ENCODE measurements at regions not wholly inside any gene's neighbourhood (a gene's known extent, or its start where the extent isn't known, plus 50 kb on each side); places are given as distances from the start of the nearest gene placed in this dataset.
A peak's percentile ranks its signal among the peaks of the same experiment; 100 is the strongest.

DNA sequence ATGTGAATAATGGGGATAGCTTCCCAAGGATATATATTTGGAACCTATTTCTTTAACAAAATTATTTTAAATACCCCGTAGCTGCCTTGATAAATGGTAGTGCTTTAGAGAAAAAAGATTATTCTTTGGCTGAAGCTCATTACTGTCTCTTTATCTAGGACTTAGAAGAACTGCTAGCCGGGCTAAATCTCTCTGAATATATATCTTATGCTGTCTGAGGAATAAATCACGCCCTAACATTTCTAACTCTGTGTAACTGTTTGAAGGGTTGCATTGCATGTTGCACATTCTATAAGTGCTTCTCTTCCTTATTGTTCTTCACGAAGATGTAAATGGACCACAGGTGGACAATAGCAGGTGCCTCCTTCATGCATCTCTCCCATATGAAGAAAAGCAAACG, 585.0 kb upstream of the ZP4 start:
- FAIRE-seq (no peak), ATAC-seq (no peak), DNase-seq (ENCODE audit: low read depth in 1 of 2, low spot score in 1 of 2) (no peak)
- no peak overlapping the region for H3K4me2 ChIP-seq
- H3K9me3 ChIP-seq: no peaks in the 10 kb centered on the region
- no peaks in the 10 kb centered on the region for H3K4me1 ChIP-seq
- no peak overlapping the region for H3K4me3 ChIP-seq
- WGBS (ENCODE audit: missing lambda C conversion rate): 10% methylated on average over 5 of the region's 5 CpGs
- H3K27ac ChIP-seq: no peak overlapping the region
- no peak for TF ChIP-seq ZC3H11A (IDR thresholded peaks at IDR 0.05)
- TF ChIP-seq SREBF2 (IDR thresholded peaks at IDR 0.05): no peak
- TF ChIP-seq, protein P1, sequence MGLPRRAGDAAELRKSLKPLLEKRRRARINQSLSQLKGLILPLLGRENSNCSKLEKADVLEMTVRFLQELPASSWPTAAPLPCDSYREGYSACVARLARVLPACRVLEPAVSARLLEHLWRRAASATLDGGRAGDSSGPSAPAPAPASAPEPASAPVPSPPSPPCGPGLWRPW (IDR thresholded peaks at IDR 0.05): no peak
- no peak for TF ChIP-seq TFCP2L1 (CRISPR knock-in tag; IDR thresholded peaks at IDR 0.05)
- no peak for TF ChIP-seq MYC (IDR thresholded peaks at IDR 0.05; ENCODE audit: borderline replicate concordance, low read length)
- TF ChIP-seq EHMT2 (IDR thresholded peaks at IDR 0.05; ENCODE audit: low read depth): no peak
- no peak for TF ChIP-seq NR3C1 (IDR thresholded peaks at IDR 0.05)
- TF ChIP-seq, protein P2, sequence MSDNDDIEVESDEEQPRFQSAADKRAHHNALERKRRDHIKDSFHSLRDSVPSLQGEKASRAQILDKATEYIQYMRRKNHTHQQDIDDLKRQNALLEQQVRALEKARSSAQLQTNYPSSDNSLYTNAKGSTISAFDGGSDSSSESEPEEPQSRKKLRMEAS (IDR thresholded peaks at IDR 0.05): no peak
- no peak for TF ChIP-seq MAZ (IDR thresholded peaks at IDR 0.05; ENCODE audit: borderline replicate concordance, low read depth, low read length)
- TF ChIP-seq PHF8 (IDR thresholded peaks at IDR 0.05; ENCODE audit: borderline replicate concordance, low read depth): no peak
- ChIA-PET CTCF (no interaction called here), POLR2A (no interaction called here)

DNA sequence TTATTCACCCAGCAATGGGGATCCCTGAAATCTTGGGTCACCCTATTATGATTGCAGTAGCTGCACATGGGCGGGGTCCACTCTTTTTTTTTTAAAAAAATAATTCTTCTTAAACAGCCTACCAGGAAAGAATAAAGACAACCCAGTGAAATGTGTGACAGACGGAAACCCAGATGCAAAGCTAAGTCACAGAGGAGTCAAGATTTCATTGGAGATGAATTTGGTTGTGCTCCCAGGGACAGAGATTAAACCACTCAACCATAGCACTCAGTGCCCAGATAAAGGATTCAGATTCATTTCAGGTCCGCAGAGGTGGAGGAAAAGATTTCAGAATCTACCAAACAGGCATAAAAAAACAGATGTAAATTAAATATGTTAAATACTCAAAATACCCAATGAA, 583.5 kb upstream of the ZP4 start:
- FAIRE-seq (no peak), DNase-seq (ENCODE audit: low read depth in 1 of 2, low spot score in 1 of 2) (no peak), ATAC-seq (no peak)
- TF ChIP-seq GATA3 (IDR thresholded peaks at IDR 0.05; ENCODE audit: borderline replicate concordance) (no peak), MYC (IDR thresholded peaks at IDR 0.05; ENCODE audit: borderline replicate concordance, low read length) (no peak), RNF2 (IDR thresholded peaks at IDR 0.05; ENCODE audit: borderline replicate concordance, low read depth) (no peak), NFE2L2 (conservative IDR thresholded peaks at IDR 0.05; ENCODE audit: low read length) (no peak), FOXS1 (CRISPR knock-in tag; IDR thresholded peaks at IDR 0.05) (no peak), HDAC2 (IDR thresholded peaks at IDR 0.05) (no peak), CBX2 (IDR thresholded peaks at IDR 0.05; ENCODE audit: borderline replicate concordance, low read depth) (no peak), ZC3H11A (IDR thresholded peaks at IDR 0.05) (no peak), JUNB (IDR thresholded peaks at IDR 0.05) (no peak), ESRRA (IDR thresholded peaks at IDR 0.05; ENCODE audit: borderline replicate concordance, low read length) (no peak), RFX5 (IDR thresholded peaks at IDR 0.05) (no peak), EHF (CRISPR knock-in tag; IDR thresholded peaks at IDR 0.05) (no peak), HOXB5 (CRISPR knock-in tag; IDR thresholded peaks at IDR 0.05) (no peak), MAZ (IDR thresholded peaks at IDR 0.05; ENCODE audit: borderline replicate concordance, low read depth, low read length) (no peak), NR3C1 (IDR thresholded peaks at IDR 0.05) (no peak)
- TF ChIP-seq, protein P2 (IDR thresholded peaks at IDR 0.05): no peak
- TF ChIP-seq, protein P3, sequence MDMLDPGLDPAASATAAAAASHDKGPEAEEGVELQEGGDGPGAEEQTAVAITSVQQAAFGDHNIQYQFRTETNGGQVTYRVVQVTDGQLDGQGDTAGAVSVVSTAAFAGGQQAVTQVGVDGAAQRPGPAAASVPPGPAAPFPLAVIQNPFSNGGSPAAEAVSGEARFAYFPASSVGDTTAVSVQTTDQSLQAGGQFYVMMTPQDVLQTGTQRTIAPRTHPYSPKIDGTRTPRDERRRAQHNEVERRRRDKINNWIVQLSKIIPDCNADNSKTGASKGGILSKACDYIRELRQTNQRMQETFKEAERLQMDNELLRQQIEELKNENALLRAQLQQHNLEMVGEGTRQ (IDR thresholded peaks at IDR 0.05): no peak
- TF ChIP-seq, protein P4, sequence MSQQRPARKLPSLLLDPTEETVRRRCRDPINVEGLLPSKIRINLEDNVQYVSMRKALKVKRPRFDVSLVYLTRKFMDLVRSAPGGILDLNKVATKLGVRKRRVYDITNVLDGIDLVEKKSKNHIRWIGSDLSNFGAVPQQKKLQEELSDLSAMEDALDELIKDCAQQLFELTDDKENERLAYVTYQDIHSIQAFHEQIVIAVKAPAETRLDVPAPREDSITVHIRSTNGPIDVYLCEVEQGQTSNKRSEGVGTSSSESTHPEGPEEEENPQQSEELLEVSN (IDR thresholded peaks at IDR 0.05; ENCODE audit: borderline replicate concordance, low read depth): no peak
- Histone ChIP-seq H3K4me3 (no peak overlapping the region), H3K9me3 (no peaks in the 10 kb centered on the region), H3K27ac (no peak overlapping the region), H3K4me2 (no peak overlapping the region), H3K4me1 (no peaks in the 10 kb centered on the region)
- ChIA-PET POLR2A (no interaction called here), CTCF (no interaction called here)
- WGBS (ENCODE audit: missing lambda C conversion rate): 10% methylated on average over 3 of the region's 3 CpGs

DNA sequence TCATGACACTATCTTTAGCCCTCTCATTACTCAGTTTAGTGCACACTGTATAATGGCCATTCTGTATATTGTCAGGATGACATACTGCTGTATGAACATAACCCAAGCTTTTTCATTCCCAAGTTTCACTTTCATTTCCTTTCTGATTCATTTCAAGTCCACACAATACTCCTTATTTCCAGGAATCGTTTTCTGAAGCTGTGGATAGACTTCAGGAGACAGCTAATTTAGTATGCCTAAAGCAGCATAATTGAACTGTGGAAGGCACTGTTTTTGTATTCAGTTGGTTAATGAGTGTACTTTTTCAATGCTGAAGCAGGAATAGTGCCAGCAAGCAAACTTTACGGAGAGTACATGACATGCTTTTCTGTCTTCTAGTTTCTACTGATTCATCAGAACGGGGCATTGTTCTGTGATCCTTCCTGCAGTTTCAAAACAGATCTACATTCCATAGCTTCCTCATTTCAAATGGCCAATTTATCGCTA, 578.5 kb upstream of the ZP4 start:
- CTCF ChIA-PET: interaction anchor here (0.6 kb wide), 1 partner anchor 36 kb away, joined by 3 read pairs; no protein-coding TSS in a partner anchor
- no peak for DNase-seq (ENCODE audit: low read depth in 1 of 2, low spot score in 1 of 2)
- no peak for FAIRE-seq
- POLR2A ChIA-PET: no interaction called here
- H3K4me3 ChIP-seq: no peak overlapping the region
- peak overlapping the region; percentile 32; the same call in 1 of the 3 replicates for H3K4me2 ChIP-seq
- no peaks in the 10 kb centered on the region for H3K9me3 ChIP-seq
- ATAC-seq: no peak
- WGBS (ENCODE audit: missing lambda C conversion rate): 28% methylated on average over 4 of the region's 4 CpGs
- H3K27ac ChIP-seq: no peak overlapping the region
- no peaks in the 10 kb centered on the region for H3K4me1 ChIP-seq
- TF ChIP-seq RCOR1 (IDR thresholded peaks at IDR 0.05; ENCODE audit: low read depth, low read length) (no peak), ZFP36 (IDR thresholded peaks at IDR 0.05; ENCODE audit: borderline replicate concordance, partially characterized antibody) (no peak), NFE2L2 (conservative IDR thresholded peaks at IDR 0.05; ENCODE audit: low read length) (no peak), TFCP2L1 (CRISPR knock-in tag; IDR thresholded peaks at IDR 0.05) (no peak), NR3C1 (IDR thresholded peaks at IDR 0.05) (no peak), EHF (CRISPR knock-in tag; IDR thresholded peaks at IDR 0.05) (no peak), ZC3H11A (IDR thresholded peaks at IDR 0.05) (no peak), HDAC2 (IDR thresholded peaks at IDR 0.05) (no peak), HEYL (CRISPR knock-in tag; IDR thresholded peaks at IDR 0.05) (no peak), CBX2 (IDR thresholded peaks at IDR 0.05; ENCODE audit: borderline replicate concordance, low read depth) (no peak), HOXB13 (CRISPR knock-in tag; IDR thresholded peaks at IDR 0.05; ENCODE audit: low read depth) (no peak), KDM1A (IDR thresholded peaks at IDR 0.05; ENCODE audit: low read depth) (no peak)
- TF ChIP-seq, protein P5, sequence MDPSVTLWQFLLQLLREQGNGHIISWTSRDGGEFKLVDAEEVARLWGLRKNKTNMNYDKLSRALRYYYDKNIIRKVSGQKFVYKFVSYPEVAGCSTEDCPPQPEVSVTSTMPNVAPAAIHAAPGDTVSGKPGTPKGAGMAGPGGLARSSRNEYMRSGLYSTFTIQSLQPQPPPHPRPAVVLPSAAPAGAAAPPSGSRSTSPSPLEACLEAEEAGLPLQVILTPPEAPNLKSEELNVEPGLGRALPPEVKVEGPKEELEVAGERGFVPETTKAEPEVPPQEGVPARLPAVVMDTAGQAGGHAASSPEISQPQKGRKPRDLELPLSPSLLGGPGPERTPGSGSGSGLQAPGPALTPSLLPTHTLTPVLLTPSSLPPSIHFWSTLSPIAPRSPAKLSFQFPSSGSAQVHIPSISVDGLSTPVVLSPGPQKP (IDR thresholded peaks at IDR 0.05; ENCODE audit: low read depth, low read length): no peak
- TF ChIP-seq, protein P6, sequence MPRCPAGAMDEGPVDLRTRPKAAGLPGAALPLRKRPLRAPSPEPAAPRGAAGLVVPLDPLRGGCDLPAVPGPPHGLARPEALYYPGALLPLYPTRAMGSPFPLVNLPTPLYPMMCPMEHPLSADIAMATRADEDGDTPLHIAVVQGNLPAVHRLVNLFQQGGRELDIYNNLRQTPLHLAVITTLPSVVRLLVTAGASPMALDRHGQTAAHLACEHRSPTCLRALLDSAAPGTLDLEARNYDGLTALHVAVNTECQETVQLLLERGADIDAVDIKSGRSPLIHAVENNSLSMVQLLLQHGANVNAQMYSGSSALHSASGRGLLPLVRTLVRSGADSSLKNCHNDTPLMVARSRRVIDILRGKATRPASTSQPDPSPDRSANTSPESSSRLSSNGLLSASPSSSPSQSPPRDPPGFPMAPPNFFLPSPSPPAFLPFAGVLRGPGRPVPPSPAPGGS (IDR thresholded peaks at IDR 0.05): no peak
